Spinal cord (tissue), 10 donors: ENCODE measurements at regions not wholly inside any gene's neighbourhood (a gene's known extent, or its start where the extent isn't known, plus 50 kb on each side); places are given as distances from the start of the nearest gene placed in this dataset. TPM values are rescaled to one million over a fixed set of nuclear protein-coding genes. Genes with fewer than 3 reads are reported as not detected.

Source experiments
- DNase-seq, 6 donors: peaks; one replicate each; pipeline versions ENCODE4 v3.0.0 to v3.0.0-alpha.2; 2013 to 2015; ENCODE audit warnings: low spot score in 6 of 6, low read depth in 4 of 6
- H3K27ac ChIP-seq: one replicate; pipeline ENCODE4 v1.5.1; 2013; ENCODE audit warnings: low read depth, low read length, control low read depth
- H3K27me3 ChIP-seq: one replicate; pipeline ENCODE4 v1.6.1; 2013; ENCODE audit warnings: low read length; ENCODE audit not compliant: control insufficient read depth, insufficient read depth
- H3K36me3 ChIP-seq: one replicate; pipeline ENCODE4 v1.6.1; 2013; ENCODE audit warnings: low read length; ENCODE audit not compliant: control insufficient read depth, insufficient read depth
- H3K4me1 ChIP-seq: one replicate; pipeline ENCODE4 v1.6.1; 2013; ENCODE audit warnings: low read length; ENCODE audit not compliant: control insufficient read depth, insufficient read depth
- H3K4me3 ChIP-seq: one replicate; pipeline ENCODE4 v1.5.1; 2013; ENCODE audit warnings: low read depth, low read length, control low read depth
- H3K9me3 ChIP-seq: one replicate; pipeline ENCODE4 v1.6.1; 2013; ENCODE audit warnings: low read length; ENCODE audit not compliant: control insufficient read depth, insufficient read depth
- WGBS: methylation state at CpG from one replicate; pipeline ENCODE4 v1.1.5; 2013; ENCODE audit warnings: missing lambda C conversion rate; ENCODE audit not compliant: insufficient coverage; 5-methylcytosine and 5-hydroxymethylcytosine counted together
- small RNA-seq: library from RNA; depleted of rRNA; stranded (forward); fragments of <200 nt; gene quantifications from one replicate; pipeline ENCODE3, GENCODE V24; 2014; ENCODE audit warnings: low replicate concordance
- donor health status: healthy.

- no peak overlapping the region for H3K27ac ChIP-seq
- no peak overlapping the region for H3K4me3 ChIP-seq
- no peaks in the 10 kb centered on the region for H3K4me1 ChIP-seq
- no peaks in the 10 kb centered on the region for H3K36me3 ChIP-seq
- no CpG with 5 or more reads among the region's 2 CpGs for WGBS
- no peaks in the 10 kb centered on the region for H3K9me3 ChIP-seq
- no peaks in the 10 kb centered on the region for H3K27me3 ChIP-seq
- peak in 2 of 6 donors; percentile 22 to 35 for DNase-seq
Measured at GRCh38 chr9:1962122-1962521, 53.0 kb upstream of the SMARCA2 start.

GRCh38 chr9:1962588-1963106, 52.5 kb upstream of the SMARCA2 start:
- H3K27ac ChIP-seq, result no peak overlapping the region
- DNase-seq, result peak in 1 of 6 donors; percentile 18

GRCh38 chr9:1964093-1964492, 51.1 kb upstream of the SMARCA2 start:
- no peaks in the 10 kb centered on the region for H3K4me1 ChIP-seq
- H3K4me3 ChIP-seq, result no peak overlapping the region
- H3K36me3 ChIP-seq, result no peaks in the 10 kb centered on the region
- no peaks in the 10 kb centered on the region for H3K9me3 ChIP-seq
- WGBS, result 69% methylated on average over 2 of the region's 2 CpGs
- no peak for DNase-seq
- no peaks in the 10 kb centered on the region for H3K27me3 ChIP-seq
- no peak overlapping the region for H3K27ac ChIP-seq

More at GRCh38 chr9:1962588-1963106, 52.5 kb upstream of the SMARCA2 start:
- Histone ChIP-seq H3K4me3 (no peak overlapping the region), H3K4me1 (no peaks in the 10 kb centered on the region), H3K36me3 (no peaks in the 10 kb centered on the region), H3K27me3 (no peaks in the 10 kb centered on the region), H3K9me3 (no peaks in the 10 kb centered on the region)

Small RNA genes in the stretch of these regions (small RNA-seq; reads per million reads assigned to genes)
- not detected for gene RNA5SP279
